Loucy (cell line): ENCODE measurements at regions not wholly inside any gene's neighbourhood (a gene's known extent, or its start where the extent isn't known, plus 50 kb on each side); places are given as distances from the start of the nearest gene placed in this dataset.

ENCODE experiments used
- H2AFZ ChIP-seq: fragments of 200-600 bp; sonication (generic); 2 replicates; pipeline ENCODE4 v1.6.0; 2016; ENCODE audit warnings: antibody characterized with exemption, mild to moderate bottlenecking, low read length, moderate library complexity
- H3F3A ChIP-seq: fragments of 200-600 bp; 2 replicates; pipeline ENCODE4 v1.6.0; 2016; ENCODE audit warnings: antibody characterized with exemption, low read depth, mild to moderate bottlenecking
- H3K27me3 ChIP-seq: fragments of 200-600 bp; sonication (generic); 2 replicates; pipeline ENCODE4 v1.6.1; 2014; ENCODE audit warnings: low read length, mild to moderate bottlenecking; ENCODE audit not compliant: insufficient read depth, poor library complexity, severe bottlenecking
- H3K36me3 ChIP-seq: fragments of 200-600 bp; sonication (generic); 2 replicates; pipeline ENCODE4 v1.6.1; 2016; ENCODE audit warnings: low read length; ENCODE audit not compliant: insufficient read depth
- H3K4me1 ChIP-seq: fragments of 200-600 bp; sonication (generic); 2 replicates; pipeline ENCODE4 v1.5.1; 2014; ENCODE audit warnings: low read length, mild to moderate bottlenecking; ENCODE audit not compliant: insufficient read depth, poor library complexity, severe bottlenecking
- H3K4me2 ChIP-seq: fragments of 200-600 bp; sonication (generic); 2 replicates; pipeline ENCODE4 v1.6.0; 2014; ENCODE audit warnings: antibody characterized with exemption, low read length, low read depth, mild to moderate bottlenecking; ENCODE audit not compliant: poor library complexity, severe bottlenecking
- H3K4me3 ChIP-seq: fragments of 200-600 bp; sonication (generic); 2 replicates; pipeline ENCODE4 v1.5.1; 2014; ENCODE audit warnings: low read length, mild to moderate bottlenecking, mixed read lengths; ENCODE audit not compliant: poor library complexity, severe bottlenecking
- H3K79me2 ChIP-seq: fragments of 200-600 bp; sonication (generic); 2 replicates; pipeline ENCODE4 v1.6.1; 2014; ENCODE audit warnings: low read length; ENCODE audit not compliant: insufficient read depth
- H3K9ac ChIP-seq: fragments of 200-600 bp; sonication (generic); 2 replicates; pipeline ENCODE4 v1.6.0; 2014; ENCODE audit warnings: mild to moderate bottlenecking, low read depth, low read length, moderate library complexity; ENCODE audit not compliant: poor library complexity, severe bottlenecking
- H3K9me2 ChIP-seq: fragments of 200-600 bp; sonication (generic); replicated peaks from 2 replicates; pipeline ENCODE4 v1.6.1; 2016; ENCODE audit warnings: low read depth, low read length, mixed read lengths
- H3K9me3 ChIP-seq: fragments of 200-600 bp; sonication (generic); 2 replicates; pipeline ENCODE4 v1.6.1; 2014; ENCODE audit warnings: mild to moderate bottlenecking, antibody characterized with exemption, low read length, low read depth; ENCODE audit not compliant: insufficient read depth
- H4K20me1 ChIP-seq: fragments of 200-600 bp; sonication (generic); 2 replicates; pipeline ENCODE4 v1.6.0; 2014; ENCODE audit warnings: antibody characterized with exemption, low read length, mild to moderate bottlenecking; ENCODE audit not compliant: insufficient read depth, poor library complexity, severe bottlenecking
- EZH2phosphoT487 ChIP-seq: fragments of 200-600 bp; IDR thresholded peaks from 2 replicates; pipeline ENCODE4 v1.6.1; 2018; ENCODE audit warnings: antibody characterized with exemption, mild to moderate bottlenecking, moderate library complexity, borderline replicate concordance
- TF ChIP-seq, protein P1 (sequence below): fragments of 200-600 bp; sonication (generic); conservative IDR thresholded peaks from 2 replicates; pipeline ENCODE4 v1.5.1; 2014; ENCODE audit warnings: mild to moderate bottlenecking, antibody characterized with exemption, low read length

DNA sequence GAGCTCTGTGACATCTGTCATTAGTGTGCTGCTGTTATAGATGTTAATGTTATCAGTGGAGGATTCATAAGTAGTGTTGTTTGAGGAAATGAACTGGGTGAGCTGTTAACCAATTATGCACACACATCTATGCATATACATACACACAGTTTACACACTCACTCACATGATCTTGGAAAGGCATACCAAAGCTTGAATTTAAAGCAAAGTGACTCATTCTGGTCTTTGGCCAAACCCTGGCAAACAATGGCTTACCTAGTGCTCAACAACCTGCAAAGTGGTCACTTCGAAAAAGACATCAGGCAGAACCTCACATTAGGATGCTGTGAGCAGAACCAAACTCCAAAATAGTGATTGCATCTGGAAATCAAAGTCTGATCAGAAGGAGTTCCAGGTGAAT is 1037.3 kb upstream of the CDH6 start:
- no peak overlapping the region for H3K4me2 ChIP-seq
- H3K4me1 ChIP-seq, result no peaks in the 10 kb centered on the region
- no peak overlapping the region for H2AFZ ChIP-seq
- H3F3A ChIP-seq, result no peaks in the 10 kb centered on the region
- no peaks in the 10 kb centered on the region for H3K36me3 ChIP-seq
- no peaks in the 10 kb centered on the region for H3K9me3 ChIP-seq
- no peaks in the 10 kb centered on the region for H3K79me2 ChIP-seq
- no peaks in the 10 kb centered on the region for H4K20me1 ChIP-seq
- H3K4me3 ChIP-seq, result no peak overlapping the region
- TF ChIP-seq, protein P1, sequence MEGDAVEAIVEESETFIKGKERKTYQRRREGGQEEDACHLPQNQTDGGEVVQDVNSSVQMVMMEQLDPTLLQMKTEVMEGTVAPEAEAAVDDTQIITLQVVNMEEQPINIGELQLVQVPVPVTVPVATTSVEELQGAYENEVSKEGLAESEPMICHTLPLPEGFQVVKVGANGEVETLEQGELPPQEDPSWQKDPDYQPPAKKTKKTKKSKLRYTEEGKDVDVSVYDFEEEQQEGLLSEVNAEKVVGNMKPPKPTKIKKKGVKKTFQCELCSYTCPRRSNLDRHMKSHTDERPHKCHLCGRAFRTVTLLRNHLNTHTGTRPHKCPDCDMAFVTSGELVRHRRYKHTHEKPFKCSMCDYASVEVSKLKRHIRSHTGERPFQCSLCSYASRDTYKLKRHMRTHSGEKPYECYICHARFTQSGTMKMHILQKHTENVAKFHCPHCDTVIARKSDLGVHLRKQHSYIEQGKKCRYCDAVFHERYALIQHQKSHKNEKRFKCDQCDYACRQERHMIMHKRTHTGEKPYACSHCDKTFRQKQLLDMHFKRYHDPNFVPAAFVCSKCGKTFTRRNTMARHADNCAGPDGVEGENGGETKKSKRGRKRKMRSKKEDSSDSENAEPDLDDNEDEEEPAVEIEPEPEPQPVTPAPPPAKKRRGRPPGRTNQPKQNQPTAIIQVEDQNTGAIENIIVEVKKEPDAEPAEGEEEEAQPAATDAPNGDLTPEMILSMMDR, result no peak
- TF ChIP-seq EZH2phosphoT487, result no peak
- no peak overlapping the region for H3K9ac ChIP-seq
- H3K9me2 ChIP-seq, result no peaks in the 10 kb centered on the region
- H3K27me3 ChIP-seq, result no peaks in the 10 kb centered on the region

DNA sequence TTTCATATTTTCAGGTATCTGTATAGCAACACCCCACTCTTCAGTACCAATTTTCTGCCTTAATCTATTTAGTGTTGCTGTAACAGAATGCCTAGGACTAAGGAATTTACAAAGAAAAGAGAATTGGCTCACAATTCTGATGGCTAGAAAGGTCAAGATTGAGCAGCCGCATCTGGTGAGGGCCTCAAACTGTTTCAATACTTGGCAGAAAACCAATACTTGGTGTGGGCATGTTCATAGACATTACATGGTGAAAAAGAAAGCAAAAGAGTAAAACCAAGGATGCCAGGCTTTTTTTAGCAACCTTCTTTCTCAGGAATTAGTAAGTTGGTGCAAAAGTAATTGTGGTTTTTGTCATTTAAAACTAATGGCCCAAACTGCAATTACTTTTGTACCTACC is 1041.1 kb upstream of the CDH6 start:
- H3K4me2 ChIP-seq, result no peak overlapping the region
- H2AFZ ChIP-seq, result no peak overlapping the region
- H3K36me3 ChIP-seq, result no peaks in the 10 kb centered on the region
- no peaks in the 10 kb centered on the region for H3K79me2 ChIP-seq
- H3F3A ChIP-seq, result no peaks in the 10 kb centered on the region
- no peak for TF ChIP-seq EZH2phosphoT487
- TF ChIP-seq, protein P1, result no peak
- H3K9me3 ChIP-seq, result no peaks in the 10 kb centered on the region
- no peak overlapping the region for H3K9ac ChIP-seq
- H3K4me3 ChIP-seq, result no peak overlapping the region
- no peaks in the 10 kb centered on the region for H3K9me2 ChIP-seq
- no peaks in the 10 kb centered on the region for H4K20me1 ChIP-seq
- no peaks in the 10 kb centered on the region for H3K27me3 ChIP-seq
- H3K4me1 ChIP-seq, result no peaks in the 10 kb centered on the region

DNA sequence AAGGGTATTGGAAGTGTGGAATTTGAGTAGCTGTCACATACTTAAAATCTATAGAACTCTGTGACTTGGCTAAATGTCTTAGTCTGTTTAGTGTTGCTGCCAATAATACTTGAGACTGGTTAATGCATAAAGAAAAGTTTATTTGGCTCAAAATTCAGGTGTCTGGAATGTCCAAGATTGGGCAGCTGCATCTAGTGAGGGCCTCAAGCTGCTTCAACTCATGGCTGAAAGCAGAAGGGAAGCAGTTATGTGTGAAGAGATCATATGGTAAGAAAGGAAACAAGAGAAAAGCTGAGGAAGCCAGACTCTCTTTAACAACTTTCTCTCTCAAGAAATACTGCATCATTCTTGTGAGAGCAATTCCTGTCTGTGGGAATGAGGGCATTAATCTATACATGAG is 1043.3 kb upstream of the CDH6 start:
- H3K4me3 ChIP-seq, result no peak overlapping the region
- no peak overlapping the region for H3K9ac ChIP-seq
- no peaks in the 10 kb centered on the region for H4K20me1 ChIP-seq
- H3K9me2 ChIP-seq, result no peaks in the 10 kb centered on the region
- no peaks in the 10 kb centered on the region for H3F3A ChIP-seq
- H3K4me2 ChIP-seq, result no peak overlapping the region
- H3K9me3 ChIP-seq, result no peaks in the 10 kb centered on the region
- no peaks in the 10 kb centered on the region for H3K36me3 ChIP-seq
- H3K79me2 ChIP-seq, result no peaks in the 10 kb centered on the region
- no peak overlapping the region for H2AFZ ChIP-seq
- no peaks in the 10 kb centered on the region for H3K27me3 ChIP-seq
- no peaks in the 10 kb centered on the region for H3K4me1 ChIP-seq
- no peak for TF ChIP-seq EZH2phosphoT487
- TF ChIP-seq, protein P1, result no peak
